KBM-7 (cell line): ENCODE measurements at regions not wholly inside any gene's neighbourhood (a gene's known extent, or its start where the extent isn't known, plus 50 kb on each side); places are given as distances from the start of the nearest gene placed in this dataset.
"Not testable (repeated sequence)": the region's sequence is repeated elsewhere in the genome, so short reads cannot be mapped to it uniquely, and the experiment has no call there.

Experiments
- DNase-seq: peaks from one replicate; pipeline ENCODE4 v3.0.0-alpha.2; 2015
- in situ Hi-C: fragments of 300-500 bp; cut with MboI; formaldehyde crosslinking; loops from 2 replicates; pipeline ENCODE4 v1.14.3; 2020; ENCODE audit warnings: low sequenced_read_pairs, low pct_unique_long_range_greater_than_20kb, mixed read lengths

DNA sequence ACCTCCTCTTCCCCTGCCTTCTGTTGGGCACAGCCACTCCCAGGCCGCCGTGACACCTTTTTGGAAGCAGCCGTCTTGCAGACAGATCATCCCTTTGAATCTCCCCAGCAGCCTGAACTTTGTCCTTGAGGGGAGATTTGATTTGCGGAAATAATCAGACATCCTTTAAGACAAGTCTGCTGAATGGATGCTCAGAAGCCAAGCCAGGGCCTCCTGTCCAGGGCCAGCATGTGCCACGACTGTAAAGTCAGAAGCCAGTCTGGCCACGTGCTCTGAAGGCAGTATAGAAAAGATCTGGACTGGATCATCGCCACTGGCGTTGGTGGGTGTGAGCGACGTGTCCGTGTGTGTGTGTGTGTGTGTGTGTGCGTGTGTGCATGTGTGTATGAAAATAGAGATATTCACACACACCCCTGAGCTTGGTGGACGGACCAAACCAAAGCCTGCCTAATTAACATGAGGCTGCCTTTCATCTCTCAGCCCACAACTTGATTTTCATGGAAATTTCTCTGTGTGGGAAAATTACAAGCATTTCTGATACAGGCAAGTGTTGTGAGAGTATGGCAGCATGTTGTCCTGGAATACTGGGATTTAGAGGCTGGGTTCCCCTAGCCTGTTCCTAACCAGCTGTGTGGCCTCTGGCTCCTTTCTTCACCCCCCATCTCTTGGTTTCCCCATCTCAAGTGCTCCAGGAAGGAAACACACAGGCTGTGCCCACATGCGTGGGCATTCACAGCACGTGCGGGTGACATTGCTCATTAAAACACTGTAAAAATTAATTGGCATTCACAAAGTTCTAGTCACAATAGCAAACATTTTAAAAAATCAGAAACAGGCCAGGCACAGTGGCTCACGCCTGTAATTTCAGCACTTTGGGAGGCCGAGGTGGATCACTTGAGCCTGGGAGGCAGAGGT, 61.8 kb upstream of the WNT7B start:
- no peak for DNase-seq
- in situ Hi-C loops: no loop called here

DNA sequence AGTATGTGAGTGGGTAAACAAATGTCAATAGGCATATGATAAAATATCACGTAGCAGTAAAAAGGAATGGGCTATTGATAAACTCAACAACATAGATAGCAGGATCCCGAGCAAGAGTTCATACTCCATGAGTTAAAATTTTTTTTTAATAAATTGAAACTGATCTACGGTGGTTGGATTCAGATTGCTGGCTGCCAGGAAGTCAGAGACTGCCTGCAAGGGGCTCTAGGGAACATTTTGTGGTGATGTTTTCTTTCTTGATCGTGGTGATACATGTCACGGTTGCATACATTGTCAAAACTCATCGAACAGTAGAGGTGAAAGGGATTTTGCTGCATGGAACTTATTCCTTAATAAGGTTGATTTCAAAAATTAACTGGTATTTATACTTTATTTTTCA, 62.6 kb upstream of the WNT7B start:
- in situ Hi-C loops: no loop called here
- DNase-seq: no peak

DNA sequence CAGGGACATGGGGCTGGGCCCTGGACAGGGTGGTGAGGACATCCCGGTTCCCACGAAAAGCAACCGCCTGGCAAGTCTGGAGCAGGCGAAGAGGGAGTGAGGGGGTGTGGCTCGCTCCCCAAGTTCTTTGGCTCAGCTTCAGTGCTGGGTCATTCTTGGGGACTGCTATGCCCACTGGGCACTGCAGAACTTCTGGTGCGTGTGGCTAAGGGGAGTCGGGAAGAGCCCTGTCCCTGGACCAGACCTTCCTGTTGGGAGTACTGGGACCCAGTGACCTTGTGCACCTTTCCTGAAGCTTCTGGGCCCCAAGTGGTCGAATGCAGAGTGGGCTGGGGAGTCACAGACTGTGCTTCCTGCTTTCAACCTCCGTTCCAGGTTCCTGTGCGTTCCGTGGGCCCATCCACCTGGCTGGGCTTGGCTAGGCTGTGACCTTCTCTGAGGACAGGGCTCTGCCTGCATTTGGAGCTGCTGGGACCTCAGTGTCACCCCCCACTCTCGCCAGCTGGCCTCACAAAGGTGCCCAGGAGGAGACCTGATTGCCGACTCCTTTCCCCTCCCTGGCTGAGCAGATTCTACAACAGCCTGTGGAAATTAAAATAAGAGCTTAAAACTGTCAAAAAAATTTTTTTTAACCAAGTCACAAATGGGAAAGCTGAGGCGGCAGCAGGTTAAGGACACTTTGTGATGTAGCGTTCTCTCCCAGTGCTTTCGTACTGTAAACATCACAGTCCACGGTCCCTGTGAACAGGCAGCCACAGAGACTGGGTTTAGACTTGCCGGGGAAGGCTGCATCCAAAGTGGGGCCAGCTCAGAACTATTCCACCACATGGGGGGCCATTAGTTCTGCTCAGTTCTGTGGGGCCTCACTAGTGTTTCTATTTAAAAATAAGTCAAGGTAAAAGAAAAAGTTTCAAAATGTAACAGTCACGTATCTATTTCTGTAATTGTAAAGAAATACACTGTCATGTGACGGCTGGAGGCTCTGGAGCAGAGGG, 63.8 kb upstream of the WNT7B start:
- peak; percentile 43 for DNase-seq
- in situ Hi-C loops: no loop called here

DNA sequence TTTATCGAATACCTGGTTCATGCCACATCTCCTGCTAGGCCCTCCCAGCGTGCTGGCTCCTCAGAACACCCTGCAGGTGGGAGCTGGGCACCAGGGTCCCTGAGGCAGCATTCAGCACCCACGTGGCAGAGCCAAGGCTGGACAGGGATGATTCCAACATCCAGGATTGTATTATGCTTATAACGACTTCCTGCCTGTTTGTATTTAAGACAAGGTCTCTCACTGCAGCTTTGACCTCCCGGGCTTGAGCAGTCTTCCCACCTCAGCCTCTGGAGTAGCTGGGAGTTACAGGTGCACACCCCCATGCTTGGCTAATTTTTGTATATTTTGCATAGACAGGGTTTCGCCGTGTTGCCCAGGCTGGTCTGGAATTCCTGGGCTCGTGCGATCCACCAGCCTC, 64.7 kb upstream of the WNT7B start:
- in situ Hi-C loops: no loop called here
- no peak for DNase-seq

DNA sequence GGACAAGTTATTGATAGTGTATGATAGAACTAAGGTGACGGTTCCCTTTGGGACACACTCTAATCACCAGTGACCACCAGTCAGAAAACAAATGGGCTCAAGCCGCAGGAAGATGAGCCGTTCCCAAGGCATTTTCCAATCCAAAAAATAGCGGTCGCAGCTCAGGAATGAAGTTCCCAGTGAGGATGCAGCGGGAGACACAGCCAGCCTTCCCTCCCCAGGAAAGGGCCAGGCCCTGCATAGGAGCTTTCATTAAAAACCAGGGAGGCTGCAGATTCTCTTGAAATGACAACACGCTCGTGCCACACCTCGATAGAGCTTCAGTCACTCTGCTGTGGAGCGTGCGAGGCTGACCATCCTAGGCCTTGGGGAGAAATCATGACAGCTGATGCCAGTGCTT, 65.8 kb upstream of the WNT7B start:
- DNase-seq: peak; percentile 50
- in situ Hi-C loops: no loop called here

DNA sequence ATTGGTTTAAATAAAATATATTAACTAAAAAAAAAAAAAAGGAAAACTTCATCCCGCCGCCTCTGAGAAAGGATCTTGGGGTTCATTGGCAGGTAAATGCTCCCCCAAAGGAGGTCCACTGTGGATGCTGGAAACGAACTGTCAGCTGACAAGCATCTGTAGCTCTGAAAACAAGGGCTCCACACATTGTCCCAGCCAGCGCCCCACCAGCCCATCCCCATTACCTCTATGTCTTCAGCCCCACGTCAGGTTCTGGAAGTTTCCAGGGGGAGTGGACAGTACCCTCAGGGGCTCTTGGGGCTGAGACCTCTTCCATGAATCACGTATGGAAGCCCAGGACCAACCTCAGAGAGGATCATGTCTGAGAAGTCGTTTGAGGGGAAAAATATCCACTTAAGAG, 66.4 kb upstream of the WNT7B start:
- in situ Hi-C loops: no loop called here
- no peak for DNase-seq

DNA sequence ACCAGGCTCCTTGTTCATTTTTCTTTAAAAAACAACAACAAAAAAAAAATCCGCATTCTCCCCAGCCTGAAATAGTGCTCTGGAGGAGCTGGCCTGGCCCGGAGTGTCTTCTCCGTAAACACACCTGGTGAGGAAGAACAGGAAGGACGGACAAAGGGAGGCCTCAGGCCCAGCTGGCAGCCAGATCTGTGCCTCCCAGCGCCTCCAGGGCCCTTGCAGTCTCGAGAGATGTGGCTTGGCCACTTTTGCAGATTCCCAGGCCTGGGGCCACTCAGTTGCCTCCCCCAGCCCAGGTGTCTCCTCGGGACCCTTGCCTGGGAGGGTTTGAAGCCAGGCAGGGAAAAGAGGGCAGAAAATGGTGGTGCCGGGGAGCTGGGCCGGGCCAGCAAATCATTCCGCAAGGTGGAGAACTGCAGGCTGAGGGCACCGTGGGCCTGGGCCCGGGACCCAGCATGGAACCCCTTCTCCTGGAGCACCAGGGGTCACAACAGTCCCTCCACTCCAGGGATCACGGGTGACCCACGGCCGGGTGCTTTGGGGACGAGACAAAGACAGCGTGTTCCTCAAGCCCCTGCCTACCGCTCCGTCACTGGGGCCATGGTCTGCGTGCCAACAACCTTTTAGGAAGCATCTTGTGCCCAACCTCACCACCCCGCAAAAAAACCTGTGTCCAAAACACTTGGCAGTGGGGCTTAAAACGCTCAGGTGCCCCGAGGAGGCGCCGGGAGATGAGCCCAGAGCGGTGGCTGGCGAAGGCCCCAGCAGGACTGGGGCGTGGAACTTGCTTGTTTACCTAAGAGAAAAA, 67.1 kb upstream of the WNT7B start:
- peak; percentile 73 for DNase-seq
- in situ Hi-C loops: no loop called here

DNA sequence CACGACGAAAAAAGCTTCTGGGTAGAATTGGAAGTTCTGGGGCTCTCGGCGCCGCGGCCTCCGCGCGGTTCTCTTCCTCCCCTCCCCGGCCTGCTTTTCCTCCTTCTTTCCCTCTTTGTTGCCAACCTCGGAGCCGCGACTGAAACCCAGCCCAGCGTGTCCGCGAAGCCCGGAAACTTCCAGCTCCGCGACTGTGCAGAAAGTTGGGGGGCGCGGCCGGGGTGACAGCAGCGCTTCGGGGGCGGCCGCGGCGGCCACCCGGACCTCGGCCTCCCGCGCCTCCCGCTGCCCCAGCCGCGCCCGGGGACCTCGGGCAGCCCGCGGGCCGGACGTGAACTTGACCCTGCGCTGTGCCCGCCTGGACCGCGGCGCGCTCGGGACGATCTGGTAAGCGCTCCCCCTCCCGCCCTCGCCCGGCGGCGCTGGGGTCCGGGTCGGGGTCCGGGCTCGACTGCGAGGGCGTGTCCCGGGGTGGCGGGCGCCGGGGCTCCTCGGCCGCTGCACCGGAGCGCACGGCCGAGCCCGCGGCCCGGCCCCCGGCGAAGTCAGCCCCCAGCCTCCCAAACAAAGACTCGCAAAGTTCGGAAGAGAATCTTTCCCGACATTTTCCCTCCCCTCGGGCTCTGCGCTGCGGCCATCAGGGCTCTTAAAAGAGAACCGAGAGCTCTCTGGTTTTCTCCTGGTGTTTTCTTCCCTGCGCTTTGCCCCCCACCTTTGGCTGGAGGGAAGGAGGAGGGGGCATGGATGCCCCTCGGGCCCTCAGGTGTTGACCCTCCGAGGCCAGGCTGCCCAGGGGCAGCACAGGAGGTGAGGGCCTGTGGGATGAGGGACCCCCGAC, 67.9 kb upstream of the WNT7B start:
- DNase-seq: no peak
- in situ Hi-C loops: no loop called here

DNA sequence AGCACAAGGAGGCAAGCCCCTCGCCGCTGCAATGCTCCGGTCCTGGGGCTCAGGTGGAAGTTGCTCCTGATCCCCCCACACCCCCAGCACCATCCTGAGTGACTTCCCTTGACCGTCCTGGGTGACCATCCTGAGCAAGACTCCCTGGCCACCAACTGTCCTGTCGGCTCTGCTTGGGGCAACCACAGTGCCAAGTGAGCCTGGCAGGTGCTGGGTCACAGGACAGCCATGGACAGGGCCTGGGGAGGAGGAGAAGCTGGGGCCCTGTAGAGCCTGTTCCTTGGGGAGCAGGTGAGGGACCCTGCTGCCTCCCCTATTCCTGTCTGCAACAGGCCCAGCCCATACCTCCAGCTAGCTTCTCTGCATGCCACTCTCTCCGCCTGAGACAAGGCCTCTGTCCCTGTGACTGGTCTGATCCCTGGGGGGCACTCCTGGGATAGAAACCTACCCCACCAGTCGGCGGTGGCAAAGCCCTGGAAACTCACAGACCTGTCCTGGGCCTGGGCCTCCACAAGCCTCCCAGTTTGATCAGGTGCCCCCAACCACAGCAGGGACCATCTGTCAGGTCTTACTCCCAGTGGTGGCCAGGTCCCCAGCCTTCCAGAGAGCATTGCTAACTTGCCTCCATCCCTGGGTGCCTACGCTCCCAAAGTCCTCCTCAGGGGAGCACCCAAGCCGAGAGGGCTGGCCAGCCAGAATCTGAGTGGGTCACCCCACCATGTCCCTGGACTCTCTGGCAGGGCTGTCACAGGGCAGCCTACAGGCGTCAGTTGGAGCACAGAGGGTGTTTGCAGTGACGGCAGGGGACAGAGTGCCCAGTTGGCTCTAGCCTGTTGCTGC, 68.7 kb upstream of the WNT7B start:
- in situ Hi-C loops: no loop called here

DNA sequence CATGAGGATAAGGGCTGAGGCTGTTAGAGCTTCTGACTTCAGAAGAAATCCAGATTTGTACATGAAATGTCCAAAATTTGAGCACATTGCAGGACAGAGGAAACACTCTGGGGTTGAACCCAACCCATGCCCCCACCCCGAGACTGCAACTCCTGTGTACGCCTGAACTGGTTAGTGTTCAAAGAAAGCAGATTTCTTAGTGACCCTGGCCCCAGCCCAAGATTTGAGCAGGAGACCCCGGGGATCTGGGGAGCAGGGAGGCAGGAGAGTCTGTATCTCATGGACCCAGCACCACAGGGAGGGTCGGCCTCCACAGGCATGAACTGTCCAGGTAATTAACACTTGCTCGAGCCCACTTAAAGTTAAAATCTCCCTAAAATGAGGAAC, 69.3 kb upstream of the WNT7B start:
- in situ Hi-C loops: no loop called here

More for the DNA sequence above, 68.7 kb upstream of the WNT7B start:
- peak; percentile 39 for DNase-seq

DNA sequence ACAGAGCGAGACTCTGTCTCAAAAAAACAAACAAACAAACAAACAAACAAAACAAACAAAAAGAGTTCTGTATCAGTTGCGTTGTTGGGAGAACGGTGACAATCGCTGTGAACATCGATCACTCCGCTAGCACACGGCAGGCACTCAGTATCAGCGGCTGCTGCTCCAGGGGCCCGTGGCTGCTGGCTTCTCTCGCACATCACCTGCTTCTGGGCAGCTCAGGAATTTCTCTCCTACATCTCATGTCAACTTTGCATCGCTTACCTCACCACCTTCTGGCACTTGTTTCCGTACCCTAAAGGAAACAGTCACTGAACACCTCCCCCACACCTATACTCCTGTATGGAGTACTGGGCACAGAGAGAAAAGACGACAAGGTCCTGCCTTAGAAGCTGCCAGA, 70.3 kb upstream of the WNT7B start:
- in situ Hi-C loops: no loop called here
- DNase-seq: no peak

More for the DNA sequence above, 69.3 kb upstream of the WNT7B start:
- DNase-seq: peak; percentile 46

DNA sequence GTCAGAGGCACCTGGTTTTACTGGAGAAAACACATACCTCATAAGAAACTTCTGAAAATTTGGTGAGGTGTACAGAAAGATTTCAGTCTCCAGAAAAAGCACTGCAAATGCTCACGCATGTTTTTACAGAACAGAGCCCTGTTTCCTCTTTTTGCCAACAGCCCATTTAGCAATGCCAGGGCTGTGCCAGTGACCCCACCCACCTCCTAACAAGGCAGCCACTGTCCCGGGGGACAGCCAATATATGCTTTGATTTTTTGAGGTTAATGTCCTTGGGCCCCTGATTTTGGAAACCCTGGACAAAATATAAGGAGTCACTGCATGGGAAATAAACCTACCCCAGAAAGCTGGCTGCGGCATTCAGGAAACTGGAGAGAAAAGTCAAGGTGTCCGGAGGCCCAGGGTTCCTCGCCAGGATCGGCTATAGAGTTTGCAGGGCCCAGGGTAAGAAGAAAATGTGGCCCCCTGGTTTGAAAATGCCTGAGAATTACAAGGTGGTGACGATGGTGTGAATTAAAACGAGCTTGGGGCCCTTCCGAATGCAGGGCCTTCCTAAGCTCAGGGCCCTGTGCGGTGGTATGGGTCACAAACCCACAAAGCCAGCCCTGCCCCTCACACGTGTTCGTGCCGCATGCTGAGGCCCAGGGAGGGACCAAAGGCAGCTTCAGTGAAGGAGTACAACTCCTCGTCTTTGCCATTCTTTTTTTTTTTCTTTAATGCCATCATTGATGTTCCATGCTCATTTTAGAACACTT, 71.1 kb upstream of the WNT7B start:
- in situ Hi-C loops: no loop called here
- DNase-seq: peak; percentile 64

DNA sequence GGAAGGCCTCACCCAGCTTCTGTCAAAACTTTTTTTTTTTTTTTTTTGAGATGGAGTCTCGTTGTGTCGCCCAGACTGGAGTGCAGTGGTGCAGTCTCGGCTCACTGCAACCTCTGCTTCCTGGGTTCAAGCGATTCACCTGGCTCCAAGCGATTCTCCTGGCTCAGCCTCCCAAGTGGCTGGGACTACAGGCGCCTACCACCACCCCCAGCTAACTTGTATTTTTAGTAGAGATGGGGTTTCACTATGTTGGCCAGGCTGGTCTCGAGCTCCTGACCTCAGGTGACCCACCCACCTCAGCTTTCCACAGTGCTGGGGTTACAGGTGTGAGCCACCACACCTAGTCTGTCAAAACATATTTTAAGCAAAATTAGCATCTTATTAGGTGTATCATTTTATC, 71.7 kb upstream of the WNT7B start:
- in situ Hi-C loops, DNase-seq: not testable (repeated sequence)

DNA sequence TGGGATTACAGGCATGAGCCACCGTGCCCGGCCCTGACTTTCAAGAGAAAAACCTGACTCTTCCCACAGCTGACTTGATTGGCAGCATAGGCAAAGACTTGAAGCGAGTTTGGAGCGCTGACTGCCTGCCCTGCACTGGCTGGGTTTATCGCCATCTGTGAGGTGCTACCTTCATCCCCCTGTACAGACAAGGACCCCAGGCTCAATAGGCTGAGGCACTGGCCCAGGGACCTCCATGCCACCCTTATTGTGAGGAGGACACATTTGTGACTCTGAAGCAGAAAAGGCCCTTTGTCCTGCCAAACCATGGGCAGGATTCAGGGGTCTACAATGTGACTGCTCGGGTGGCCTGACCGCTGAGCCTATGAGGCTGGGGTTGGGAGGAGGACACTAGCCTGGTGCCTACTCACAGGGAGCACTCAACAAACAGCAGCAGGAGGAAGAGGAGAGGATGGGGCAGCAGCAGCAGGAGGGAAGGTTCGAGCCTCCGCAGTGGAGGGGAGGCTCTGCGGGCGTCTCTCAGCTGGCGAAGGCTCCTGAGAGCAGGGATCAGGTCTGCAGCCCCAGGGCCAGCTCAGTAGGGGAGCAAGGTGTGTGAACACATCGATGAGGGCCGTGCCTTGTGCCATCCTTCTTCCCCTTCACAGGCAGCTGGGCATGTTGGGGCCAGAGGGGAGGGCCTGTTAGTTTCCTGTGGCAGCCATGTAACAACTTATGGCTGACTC, 72.9 kb upstream of the WNT7B start:
- in situ Hi-C loops: no loop called here
- no peak for DNase-seq

DNA sequence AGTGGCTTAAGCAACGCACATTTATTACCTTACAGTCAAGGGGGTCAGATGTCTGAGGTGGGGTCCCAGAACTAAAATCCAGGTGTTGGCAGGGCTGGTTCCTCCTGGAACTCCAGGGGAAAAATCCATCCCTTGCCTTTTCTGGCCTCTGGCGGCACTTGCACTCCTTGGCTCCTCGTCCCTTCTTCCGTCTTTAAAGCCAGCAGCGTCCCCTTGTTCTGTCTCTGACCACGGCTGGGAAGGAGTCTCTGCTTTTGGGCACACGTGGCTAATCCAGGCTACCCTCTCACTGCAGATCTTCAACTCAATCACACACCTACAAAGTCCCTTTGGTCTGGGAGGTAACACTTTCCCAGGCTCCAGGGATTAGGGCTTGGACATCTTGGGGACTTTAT, 73.5 kb upstream of the WNT7B start:
- DNase-seq: no peak
- in situ Hi-C loops: no loop called here

DNA sequence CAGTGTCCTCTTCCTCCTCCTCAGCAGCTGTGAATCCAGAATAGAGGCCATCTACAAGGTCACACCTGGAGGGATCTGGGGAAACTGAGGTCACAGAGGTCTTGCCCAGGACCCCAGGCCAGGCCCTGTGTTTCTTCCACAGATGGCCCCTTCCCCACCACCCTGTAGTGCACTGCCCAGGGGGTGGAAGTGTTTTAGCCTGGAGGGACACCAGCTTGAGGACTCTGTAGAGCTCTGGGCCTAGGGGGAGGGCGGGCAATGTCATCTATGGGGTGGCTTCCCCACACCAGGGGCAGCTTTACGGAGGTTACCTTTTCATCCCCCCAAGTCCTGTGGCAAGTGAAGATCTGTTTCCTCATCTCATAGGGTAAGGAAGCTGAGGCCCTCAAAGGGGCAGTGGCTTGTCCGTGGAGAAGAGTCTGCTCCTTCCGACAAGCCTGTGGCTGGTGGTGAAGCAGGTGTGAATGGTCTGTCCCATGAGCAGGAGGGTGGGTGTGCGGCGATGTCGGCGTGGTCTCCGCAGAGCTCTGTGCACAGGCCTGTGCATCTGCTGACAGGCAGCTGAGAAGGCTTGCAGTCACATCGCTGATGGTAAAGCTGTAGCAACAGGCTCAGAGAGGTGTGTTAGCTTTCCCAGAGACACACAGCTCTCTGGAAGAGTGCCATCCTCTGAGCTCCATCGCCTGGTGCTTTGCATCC, 74.1 kb upstream of the WNT7B start:
- in situ Hi-C loops: no loop called here
- no peak for DNase-seq
